HepG2 (cell line): ENCODE measurements at regions not wholly inside any gene's neighbourhood (a gene's known extent, or its start where the extent isn't known, plus 50 kb on each side); places are given as distances from the start of the nearest gene placed in this dataset.
A peak's percentile ranks its signal among the peaks of the same experiment; 100 is the strongest.

Experiments
- ATAC-seq: fragments of 200-7000 bp; cut with Tn5 transposase; 3 replicates; pipeline ENCODE4 v1.9.1; 2020; ENCODE audit warnings: mild to moderate bottlenecking, moderate library complexity
- BruUV-seq: library from RNA; stranded (reverse); fragments of 400-500 nt; replicated peaks from 2 replicates; lab custom pipeline; 2021; lab: Mats Ljungman, UMichigan
- CTCF ChIA-PET: fragments of 300-600 bp; formaldehyde crosslinking; extraction: SDS; loops from one replicate; lab custom pipeline; 2021; ENCODE audit warnings: low total read pairs, inconsistent platforms, low intra/inter-chr PET ratio; lab: Yijun Ruan, JAX
- POLR2A ChIA-PET: fragments of 350-600 bp; sonication (Branson Sonifier 250); formaldehyde crosslinking; loops from one replicate; lab custom pipeline; 2020; ENCODE audit warnings: antibody characterized with exemption, inconsistent platforms; lab: Yijun Ruan, JAX
- DNase-seq: peaks from one replicate; pipeline ENCODE4 v3.0.0-alpha.2; 2015; ENCODE audit warnings: low spot score
- FAIRE-seq: peaks from 3 replicates; lab custom pipeline; 2011; peaks lifted over from hg19 to GRCh38; lab: Jason Lieb, UNC
- H2AFZ ChIP-seq: one replicate; pipeline ENCODE4 v1.6.1; 2011; ENCODE audit warnings: low read length, inconsistent platforms
- H3K27ac ChIP-seq: fragments of 300-600 bp; 3 replicates; pipeline ENCODE4 v1.8.0; 2011; ENCODE audit warnings: mixed run types, mild to moderate bottlenecking, mixed read lengths, low read length, inconsistent platforms; ENCODE audit not compliant: insufficient read depth; ENCODE audit errors: extremely low read length
- H3K27me3 ChIP-seq, 2 experiments: fragments of 200-600 bp in 1 of 2; 2 replicates in 1 of 2; 3 replicates in 1 of 2; pipeline versions ENCODE4 v1.6.0 to v1.8.0; 2011; ENCODE audit warnings: low read length in 2 of 2, mild to moderate bottlenecking in 2 of 2, moderate library complexity in 2 of 2, inconsistent platforms in 1 of 2; ENCODE audit not compliant: insufficient read depth in 2 of 2, control insufficient read depth in 1 of 2
- H3K36me3 ChIP-seq, 2 experiments: fragments of 200-600 bp in 1 of 2; replicated peaks in 1 of 2; 2 replicates in 1 of 2; 3 replicates in 1 of 2; pipeline versions ENCODE4 v1.5.1 to v1.8.0; 2011; ENCODE audit warnings: low read length in 2 of 2, inconsistent platforms in 1 of 2; ENCODE audit not compliant: insufficient read depth in 2 of 2, control insufficient read depth in 1 of 2
- H3K4me1 ChIP-seq: 2 replicates; pipeline ENCODE4 v1.5.1; 2012; ENCODE audit warnings: low read length, inconsistent platforms; ENCODE audit not compliant: insufficient read depth
- H3K4me2 ChIP-seq: 2 replicates; pipeline ENCODE4 v1.6.0; 2011; ENCODE audit warnings: low read depth, low read length, inconsistent platforms
- H3K4me3 ChIP-seq, 3 experiments: fragments of 200-600 bp in 1 of 3; sonication (generic), shearing (Covaris generic) in 1 of 3; replicated peaks in 1 of 3; 2 replicates each; pipeline ENCODE4 v1.5.1; 2011 to 2016; ENCODE audit warnings: low read length in 3 of 3, inconsistent platforms in 2 of 3, low read depth in 2 of 3, mild to moderate bottlenecking in 2 of 3, control low read depth in 1 of 3, mixed read lengths in 1 of 3; ENCODE audit not compliant: insufficient read depth in 1 of 3
- H3K79me2 ChIP-seq: one replicate; pipeline ENCODE4 v1.6.1; 2011; ENCODE audit warnings: low read length, inconsistent platforms; ENCODE audit not compliant: insufficient read depth
- H3K9ac ChIP-seq: 2 replicates; pipeline ENCODE4 v1.6.0; 2011; ENCODE audit warnings: mild to moderate bottlenecking, low read depth, low read length, inconsistent platforms; ENCODE audit not compliant: insufficient read depth
- H3K9me3 ChIP-seq: 2 replicates; pipeline ENCODE4 v1.5.1; 2012; ENCODE audit warnings: mild to moderate bottlenecking, low read length
- H4K20me1 ChIP-seq: 2 replicates; pipeline ENCODE4 v1.6.0; 2011; ENCODE audit warnings: inconsistent platforms, mild to moderate bottlenecking, low read length, moderate library complexity; ENCODE audit not compliant: insufficient read depth
- RAD51 ChIP-seq: fragments of 450-650 bp; IDR thresholded peaks from 2 replicates; pipeline ENCODE4 v1.6.1; 2016; ENCODE audit warnings: borderline replicate concordance
- REL ChIP-seq: sonication (generic); formaldehyde crosslinking; conservative IDR thresholded peaks from 2 replicates; pipeline ENCODE4 v1.8.0; 2022; ENCODE audit warnings: mild to moderate bottlenecking, missing genetic modification reagents, moderate library complexity
- SMC3 ChIP-seq: IDR thresholded peaks from 2 replicates; pipeline ENCODE4 v1.6.1; 2011; ENCODE audit warnings: low read length, improper control_type of control experiment
- WGBS: methylation state at CpG from one replicate; pipeline ENCODE4 v1.1.6; 2017; ENCODE audit warnings: low lambda C conversion rate; 5-methylcytosine and 5-hydroxymethylcytosine counted together
- in situ Hi-C: cut with HindIII; loops from 2 replicates; pipeline ENCODE4 v1.10.0; 2017; ENCODE audit warnings: low pct_unique_long_range_greater_than_20kb; ENCODE audit not compliant: extremely low pct_ligation_motif_present
- intact Hi-C: fragments of 100-400 bp; cut with micrococcal nuclease; formaldehyde crosslinking; loops from one replicate; pipeline ENCODE4 v1.10.0; 2022; ENCODE audit not compliant: unreplicated experiment
- TF ChIP-seq, protein P1 (sequence below), 2 experiments: sonication (generic) in 1 of 2; formaldehyde crosslinking in 1 of 2; IDR thresholded peaks; 2 replicates each; pipeline versions ENCODE4 v1.5.1 to v1.6.1; 2011 to 2020; ENCODE audit warnings: borderline replicate concordance in 1 of 2, low read depth in 1 of 2, low read length in 1 of 2, mild to moderate bottlenecking in 1 of 2, missing genetic modification reagents in 1 of 2, moderate library complexity in 1 of 2
- TF ChIP-seq, protein P2 (sequence below): sonication (generic); formaldehyde crosslinking; IDR thresholded peaks from 2 replicates; pipeline ENCODE4 v1.4.0; 2020; ENCODE audit warnings: mild to moderate bottlenecking, missing genetic modification reagents
- TF ChIP-seq, protein P3 (sequence below): sonication (generic); formaldehyde crosslinking; IDR thresholded peaks from 2 replicates; pipeline ENCODE4 v1.5.0; 2020; ENCODE audit warnings: missing genetic modification reagents, mild to moderate bottlenecking, borderline replicate concordance

DNA sequence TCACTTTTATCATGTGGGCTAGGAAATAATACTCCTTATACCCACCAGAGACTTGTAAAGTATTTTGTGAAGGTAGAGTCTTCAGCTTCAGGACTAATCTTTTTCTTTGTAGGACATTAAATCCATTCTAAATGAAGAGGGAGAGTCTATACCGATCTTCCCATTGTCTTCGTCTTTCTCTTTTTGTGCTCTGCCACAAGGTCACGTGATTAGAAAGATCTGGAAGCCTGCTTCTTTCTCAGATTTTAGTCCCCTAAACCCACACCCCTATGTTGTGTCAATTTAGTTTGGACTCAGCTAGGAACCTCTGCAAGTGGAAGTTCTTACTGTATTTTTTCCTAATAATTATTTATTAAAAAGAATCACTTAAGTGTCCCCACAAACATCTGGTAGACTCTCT, 507.3 kb downstream of the PYDC2 start:
- WGBS = 2% methylated on average over 3 of the region's 3 CpGs
- in situ Hi-C loops = no loop called here
- H3K4me1 ChIP-seq = no peaks in the 10 kb centered on the region
- ChIA-PET POLR2A (no interaction called here), CTCF (no interaction called here)
- no peaks in the 10 kb centered on the region for H4K20me1 ChIP-seq
- no peak overlapping the region for H3K4me2 ChIP-seq
- FAIRE-seq (no peak), DNase-seq (no peak), ATAC-seq (no peak)
- TF ChIP-seq, protein P1, sequence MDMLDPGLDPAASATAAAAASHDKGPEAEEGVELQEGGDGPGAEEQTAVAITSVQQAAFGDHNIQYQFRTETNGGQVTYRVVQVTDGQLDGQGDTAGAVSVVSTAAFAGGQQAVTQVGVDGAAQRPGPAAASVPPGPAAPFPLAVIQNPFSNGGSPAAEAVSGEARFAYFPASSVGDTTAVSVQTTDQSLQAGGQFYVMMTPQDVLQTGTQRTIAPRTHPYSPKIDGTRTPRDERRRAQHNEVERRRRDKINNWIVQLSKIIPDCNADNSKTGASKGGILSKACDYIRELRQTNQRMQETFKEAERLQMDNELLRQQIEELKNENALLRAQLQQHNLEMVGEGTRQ (IDR thresholded peaks at IDR 0.05; ENCODE audit: low read depth, low read length) = peak; percentile 57
- TF ChIP-seq, protein P1 (CRISPR knock-in tag; IDR thresholded peaks at IDR 0.05; ENCODE audit: borderline replicate concordance) = no peak
- TF ChIP-seq, protein P2, sequence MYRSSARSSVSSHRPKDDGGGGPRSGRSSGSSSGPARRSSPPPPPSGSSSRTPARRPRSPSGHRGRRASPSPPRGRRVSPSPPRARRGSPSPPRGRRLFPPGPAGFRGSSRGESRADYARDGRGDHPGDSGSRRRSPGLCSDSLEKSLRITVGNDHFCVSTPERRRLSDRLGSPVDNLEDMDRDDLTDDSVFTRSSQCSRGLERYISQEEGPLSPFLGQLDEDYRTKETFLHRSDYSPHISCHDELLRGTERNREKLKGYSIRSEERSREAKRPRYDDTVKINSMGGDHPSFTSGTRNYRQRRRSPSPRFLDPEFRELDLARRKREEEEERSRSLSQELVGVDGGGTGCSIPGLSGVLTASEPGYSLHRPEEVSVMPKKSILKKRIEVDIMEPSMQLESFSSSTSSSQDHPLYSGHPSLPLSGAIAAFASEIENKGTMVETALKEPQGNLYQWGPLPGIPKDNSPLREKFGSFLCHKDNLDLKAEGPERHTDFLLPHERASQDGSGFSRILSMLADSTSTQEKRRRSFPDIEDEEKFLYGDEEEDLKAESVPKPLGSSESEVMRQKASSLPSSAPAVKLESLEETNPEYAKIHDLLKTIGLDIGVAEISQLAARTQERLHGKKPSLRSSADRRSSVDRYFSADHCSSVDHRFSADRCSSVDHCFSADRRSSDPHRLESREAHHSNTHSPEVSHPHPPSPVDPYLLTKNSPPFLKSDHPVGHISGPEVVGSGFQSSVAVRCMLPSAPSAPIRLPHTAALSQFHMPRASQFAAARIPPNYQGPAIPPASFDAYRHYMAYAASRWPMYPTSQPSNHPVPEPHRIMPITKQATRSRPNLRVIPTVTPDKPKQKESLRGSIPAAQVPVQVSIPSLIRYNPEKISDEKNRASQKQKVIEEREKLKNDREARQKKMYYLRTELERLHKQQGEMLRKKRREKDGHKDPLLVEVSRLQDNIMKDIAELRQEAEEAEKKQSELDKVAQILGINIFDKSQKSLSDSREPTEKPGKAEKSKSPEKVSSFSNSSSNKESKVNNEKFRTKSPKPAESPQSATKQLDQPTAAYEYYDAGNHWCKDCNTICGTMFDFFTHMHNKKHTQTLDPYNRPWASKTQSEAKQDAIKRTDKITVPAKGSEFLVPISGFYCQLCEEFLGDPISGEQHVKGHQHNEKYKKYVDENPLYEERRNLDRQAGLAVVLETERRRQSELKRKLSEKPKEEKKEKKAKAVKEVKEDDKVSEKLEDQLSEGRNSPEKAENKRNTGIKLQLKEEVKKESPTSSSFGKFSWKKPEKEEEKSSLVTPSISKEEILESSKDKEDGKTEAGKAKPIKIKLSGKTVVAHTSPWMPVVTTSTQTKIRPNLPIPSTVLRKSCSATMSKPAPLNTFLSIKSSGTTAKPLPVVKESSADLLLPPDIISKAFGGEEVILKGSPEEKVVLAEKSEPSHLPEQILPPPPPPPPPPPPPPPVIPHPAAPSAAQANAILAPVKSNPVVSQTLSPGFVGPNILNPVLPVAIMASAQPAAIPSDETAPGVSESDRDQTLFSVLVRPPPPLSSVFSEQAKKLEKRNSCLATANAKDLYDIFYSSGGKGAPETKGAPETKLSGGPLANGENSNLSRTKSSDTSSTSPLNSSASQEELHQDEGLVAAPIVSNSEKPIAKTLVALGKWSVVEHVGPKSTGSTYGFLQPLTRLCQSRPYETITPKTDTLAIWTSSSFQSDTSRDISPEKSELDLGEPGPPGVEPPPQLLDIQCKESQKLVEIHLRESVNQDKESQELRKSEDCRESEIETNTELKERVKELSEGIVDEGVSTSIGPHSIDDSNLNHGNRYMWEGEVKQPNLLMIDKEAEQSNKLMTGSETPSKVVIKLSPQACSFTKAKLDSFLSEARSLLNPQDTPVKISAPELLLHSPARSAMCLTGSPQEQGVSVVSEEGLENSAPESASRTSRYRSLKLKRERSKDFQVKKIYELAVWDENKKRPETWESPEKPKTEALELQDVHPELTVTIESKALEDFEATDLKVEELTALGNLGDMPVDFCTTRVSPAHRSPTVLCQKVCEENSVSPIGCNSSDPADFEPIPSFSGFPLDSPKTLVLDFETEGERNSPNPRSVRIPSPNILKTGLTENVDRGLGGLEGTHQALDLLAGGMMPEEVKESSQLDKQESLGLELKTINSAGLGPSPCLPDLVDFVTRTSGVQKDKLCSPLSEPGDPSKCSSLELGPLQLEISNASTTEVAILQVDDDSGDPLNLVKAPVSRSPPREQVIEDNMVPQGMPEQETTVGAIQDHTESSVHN (CRISPR knock-in tag) = no peak
- no peak for TF ChIP-seq REL
- peak; percentile 76 for TF ChIP-seq RAD51
- TF ChIP-seq, protein P3, sequence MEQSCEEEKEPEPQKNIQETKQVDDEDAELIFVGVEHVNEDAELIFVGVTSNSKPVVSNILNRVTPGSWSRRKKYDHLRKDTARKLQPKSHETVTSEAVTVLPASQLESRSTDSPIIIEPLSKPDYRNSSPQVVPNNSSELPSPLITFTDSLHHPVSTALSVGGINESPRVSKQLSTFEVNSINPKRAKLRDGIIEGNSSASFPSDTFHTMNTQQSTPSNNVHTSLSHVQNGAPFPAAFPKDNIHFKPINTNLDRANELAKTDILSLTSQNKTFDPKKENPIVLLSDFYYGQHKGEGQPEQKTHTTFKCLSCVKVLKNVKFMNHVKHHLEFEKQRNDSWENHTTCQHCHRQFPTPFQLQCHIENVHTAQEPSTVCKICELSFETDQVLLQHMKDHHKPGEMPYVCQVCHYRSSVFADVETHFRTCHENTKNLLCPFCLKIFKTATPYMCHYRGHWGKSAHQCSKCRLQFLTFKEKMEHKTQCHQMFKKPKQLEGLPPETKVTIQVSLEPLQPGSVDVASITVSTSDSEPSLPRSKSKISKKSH (CRISPR knock-in tag) = no peak
- TF ChIP-seq SMC3 = no peak
- BruUV-seq = no TSS peak
- no peak overlapping the region for H2AFZ ChIP-seq
- intact Hi-C loops = no loop called here
- H3K9ac ChIP-seq = no peak overlapping the region
- H3K4me3 ChIP-seq = no peak overlapping the region
- no peak overlapping the region for H3K27ac ChIP-seq
- H3K27me3 ChIP-seq = no peaks in the 10 kb centered on the region
- no peaks in the 10 kb centered on the region; the same call in 1 of the 2 replicates for H3K9me3 ChIP-seq
- H3K79me2 ChIP-seq = no peaks in the 10 kb centered on the region
- H3K36me3 ChIP-seq = no peaks in the 10 kb centered on the region
